Activated CD4-positive, alpha-beta T cell treated with anti-CD3 and anti-CD28 coated beads for 4 hours (primary cell): ENCODE measurements at regions not wholly inside any gene's neighbourhood (a gene's known extent, or its start where the extent isn't known, plus 50 kb on each side); places are given as distances from the start of the nearest gene placed in this dataset.
"Not testable (repeated sequence)": the region's sequence is repeated elsewhere in the genome, so short reads cannot be mapped to it uniquely, and the experiment has no call there.

Experiments used
- DNase-seq, 2 donors: peaks; one replicate each; pipeline ENCODE4 v3.0.0-alpha.2; 2020

- DNase-seq = no peak
These were observed 93.1 kb upstream of the HIF1A start for GRCh38 chr14:61602003-61602732.

GRCh38 chr14:61602733-61603077, 92.6 kb upstream of the HIF1A start:
- DNase-seq = no peak

GRCh38 chr14:61603736-61604135, 91.6 kb upstream of the HIF1A start:
- no peak for DNase-seq

- no peak for DNase-seq
These were observed 87.6 kb upstream of the HIF1A start for GRCh38 chr14:61607570-61608244.

DNA sequence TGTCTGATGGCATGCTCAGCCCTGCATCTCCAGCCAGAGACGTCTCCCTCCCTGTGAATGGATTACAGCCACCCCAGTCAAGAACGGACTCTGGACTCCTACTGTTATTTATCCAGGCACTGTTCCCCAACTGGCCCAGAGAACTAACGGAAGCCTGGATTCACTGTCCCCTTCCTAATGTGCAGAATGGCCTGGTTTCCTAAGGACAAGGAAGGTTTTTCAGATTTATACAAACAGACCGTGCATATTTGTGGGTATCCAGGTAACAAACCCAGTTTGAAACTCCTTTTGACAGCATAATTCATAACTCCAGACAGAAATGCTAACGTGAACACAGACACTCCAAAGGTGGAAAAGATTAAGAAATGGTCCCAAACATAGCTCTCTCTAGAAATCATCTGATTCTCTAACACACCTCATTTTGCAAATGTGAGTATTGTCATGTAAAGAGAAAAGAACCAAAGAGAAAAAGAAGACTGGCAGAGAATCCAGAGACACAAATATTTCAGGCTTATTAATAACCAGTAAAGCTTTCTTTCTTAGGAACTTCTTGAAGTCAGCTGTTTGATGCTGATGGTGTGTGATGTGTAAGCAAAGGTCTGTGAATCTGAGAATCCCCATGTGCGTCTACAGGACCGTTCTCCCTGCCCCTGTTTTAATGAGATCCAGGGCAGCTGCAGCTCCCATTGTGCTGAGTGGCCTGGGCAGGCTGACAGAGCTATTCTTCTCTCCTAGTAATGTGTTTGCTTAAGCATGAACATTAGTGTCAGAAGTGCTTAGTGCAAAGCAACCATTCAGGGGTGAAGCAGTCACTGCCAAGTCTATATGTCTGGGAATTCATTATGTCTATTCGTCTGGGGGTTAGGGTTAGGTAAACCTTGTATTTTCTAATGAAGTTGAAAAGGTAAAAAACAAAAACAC, 86.8 kb upstream of the HIF1A start:
- DNase-seq = no peak

DNA sequence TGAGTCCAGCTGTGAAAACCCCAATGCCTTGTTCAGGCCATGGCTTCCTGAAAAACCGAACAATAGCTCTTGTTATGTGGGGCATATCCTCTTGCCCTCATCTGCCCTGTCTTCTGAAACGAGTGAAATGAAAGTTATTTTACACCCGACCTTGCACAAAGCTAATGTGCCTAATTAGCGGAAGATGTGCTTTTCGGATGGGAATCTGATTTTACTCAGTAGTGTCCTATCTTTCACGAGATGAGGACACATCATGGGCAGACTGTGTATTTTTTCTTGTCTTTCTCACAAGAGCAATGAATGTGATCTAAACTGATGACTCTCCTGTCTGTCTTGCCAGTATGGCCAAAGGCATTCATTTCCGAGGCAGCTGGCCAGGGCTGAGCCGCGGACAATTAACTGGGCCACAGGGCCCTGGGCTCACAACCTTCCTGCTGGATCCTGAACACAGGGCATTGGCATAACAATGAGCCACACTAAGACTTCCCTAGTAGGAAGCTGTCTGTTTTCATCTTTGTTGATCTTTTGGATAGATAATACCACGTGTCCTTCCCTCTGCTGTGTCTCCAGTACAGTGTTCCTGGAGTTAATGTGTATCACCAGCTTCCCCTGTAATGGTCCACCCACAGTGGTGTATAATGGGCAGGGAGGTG, 86.0 kb upstream of the HIF1A start:
- DNase-seq = no peak

GRCh38 chr14:61609884-61610283, 85.4 kb upstream of the HIF1A start:
- DNase-seq = no peak

GRCh38 chr14:61610900-61611299, 84.4 kb upstream of the HIF1A start:
- no peak for DNase-seq

GRCh38 chr14:61611880-61612630, 83.3 kb upstream of the HIF1A start:
- no peak for DNase-seq

- DNase-seq = not testable (repeated sequence)
These were observed 82.3 kb upstream of the HIF1A start for GRCh38 chr14:61613006-61613405.

GRCh38 chr14:61614693-61615092, 80.6 kb upstream of the HIF1A start:
- no peak for DNase-seq

GRCh38 chr14:61615743-61616523, 79.4 kb upstream of the HIF1A start:
- DNase-seq = no peak

- DNase-seq = no peak
These were observed 78.7 kb upstream of the HIF1A start for GRCh38 chr14:61616524-61617185.

DNA sequence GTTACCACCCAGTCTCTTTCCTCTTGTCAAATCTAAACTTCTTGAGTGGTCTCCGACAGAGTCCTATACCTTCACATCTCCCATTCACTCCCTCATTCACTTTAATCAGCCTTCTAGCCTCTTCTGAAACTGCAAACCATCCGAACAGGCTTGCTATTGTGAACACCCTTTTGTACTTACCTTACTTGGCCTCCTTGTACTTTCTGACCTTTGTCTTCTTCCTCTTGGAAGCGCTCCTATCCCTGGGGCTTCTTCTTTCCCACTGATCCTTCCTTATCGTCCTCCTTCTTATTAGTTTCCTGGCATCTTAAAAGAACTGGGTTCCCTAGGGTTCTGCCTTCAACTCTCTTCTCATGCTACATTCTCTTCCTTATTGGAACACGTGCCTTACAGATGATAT, 76.9 kb upstream of the HIF1A start:
- DNase-seq = no peak

- no peak for DNase-seq
These were observed 75.8 kb upstream of the HIF1A start for GRCh38 chr14:61619494-61619893.

DNA sequence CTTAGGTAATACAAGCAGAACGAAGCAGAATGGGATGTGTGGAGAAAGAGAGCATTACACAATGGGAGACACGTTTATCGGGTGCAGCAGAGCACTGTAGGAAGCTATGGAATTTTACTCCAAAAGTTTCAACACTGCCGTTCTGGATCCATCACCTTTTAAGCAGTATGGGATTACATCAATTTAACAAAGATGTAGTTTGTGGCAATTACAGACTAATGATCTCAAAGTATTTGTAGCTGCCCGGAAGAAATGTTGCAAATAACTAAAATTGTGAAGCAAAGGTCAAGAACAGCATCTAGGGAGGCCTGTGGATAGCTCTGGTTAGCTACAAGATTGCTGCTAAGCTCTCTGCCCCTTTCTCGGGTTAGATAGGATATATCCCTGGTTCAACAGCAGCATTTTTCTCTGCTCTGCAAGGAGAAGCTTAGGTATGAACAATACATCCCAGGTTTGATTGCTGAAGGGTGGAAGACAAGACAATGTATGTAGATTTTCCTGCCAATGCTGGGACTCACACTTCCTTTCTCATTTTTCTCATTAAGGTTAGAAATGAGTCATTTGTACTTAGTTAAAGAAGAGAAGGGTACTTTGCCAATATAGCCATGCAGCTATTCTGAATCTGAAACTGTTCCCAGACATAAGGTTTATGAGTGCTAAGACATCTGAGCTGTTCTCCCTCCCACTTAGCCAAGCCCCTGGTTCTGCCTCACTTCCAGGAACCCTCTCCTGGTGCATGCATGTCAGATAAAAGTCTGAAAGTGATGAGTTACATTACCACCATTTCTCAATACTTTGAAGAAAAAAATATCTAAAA, 75.0 kb upstream of the HIF1A start:
- DNase-seq = peak; percentile 24 to 26

DNA sequence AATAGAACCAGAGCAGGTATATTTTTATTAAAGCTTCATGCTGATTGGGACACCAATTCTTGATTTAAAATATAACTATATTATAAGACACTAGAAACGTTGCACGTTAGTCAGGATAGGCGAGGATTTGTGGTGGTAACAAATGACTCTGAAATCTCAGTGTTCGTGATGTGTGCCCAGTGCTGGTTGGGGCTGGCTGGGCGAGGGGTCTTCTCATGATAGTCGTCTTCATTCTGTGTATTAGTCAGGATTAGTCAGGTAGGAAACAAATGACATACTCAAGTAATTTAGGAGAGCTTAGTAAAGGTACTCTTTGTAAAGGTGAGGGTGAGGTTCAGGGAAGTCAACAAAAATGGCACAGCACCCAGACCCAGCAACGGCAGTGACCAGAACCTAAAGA, 73.9 kb upstream of the HIF1A start:
- DNase-seq = no peak

GRCh38 chr14:61622051-61622450, 73.3 kb upstream of the HIF1A start:
- DNase-seq = no peak

DNA sequence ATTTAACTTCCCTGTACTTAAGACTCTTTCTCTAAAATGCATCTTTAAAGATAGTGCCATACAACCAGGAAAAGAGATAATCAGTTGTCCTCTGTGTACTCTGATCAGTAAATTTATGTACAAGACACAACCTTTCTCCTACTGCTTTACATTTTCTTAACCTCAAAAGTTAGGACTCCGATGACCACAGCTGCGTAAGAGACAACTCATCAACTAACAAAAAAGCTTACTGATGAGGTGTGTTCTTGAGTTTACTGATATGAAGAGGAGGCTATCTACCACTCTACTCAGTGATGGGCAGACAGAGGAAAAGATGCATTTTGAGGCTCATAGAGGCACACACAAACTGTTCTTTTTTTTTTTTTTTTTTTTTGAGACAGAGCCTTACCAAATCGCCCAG, 71.4 kb upstream of the HIF1A start:
- no peak for DNase-seq

DNA sequence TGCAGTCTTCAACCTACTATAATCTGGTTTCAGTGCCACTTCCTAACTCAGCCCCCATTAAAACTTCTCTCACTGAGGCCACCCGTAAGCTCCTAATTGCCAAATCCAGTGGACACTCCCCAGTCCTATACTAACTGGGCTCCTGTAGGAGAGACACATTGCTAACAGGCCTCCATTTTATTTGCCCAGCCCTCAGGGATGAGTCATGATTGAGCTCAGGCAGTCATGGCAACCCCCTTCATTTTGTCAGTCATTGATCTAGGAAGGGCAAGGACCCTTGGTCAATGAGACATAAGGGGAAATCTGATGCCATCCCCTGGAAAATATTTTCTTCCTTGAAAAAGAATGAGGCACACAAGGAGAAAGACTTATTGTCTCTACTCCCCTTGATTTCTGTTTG, 70.1 kb upstream of the HIF1A start:
- DNase-seq = no peak
